Testis (tissue), 2 donors: ENCODE measurements at regions not wholly inside any gene's neighbourhood (a gene's known extent, or its start where the extent isn't known, plus 50 kb on each side); places are given as distances from the start of the nearest gene placed in this dataset.

Source experiments
- DNase-seq: peaks from one replicate; pipeline ENCODE4 v3.0.0-alpha.2; 2019
- H3K27ac ChIP-seq, 2 donors: fragments of 200-600 bp; sonication (generic); one replicate each; pipeline ENCODE4 v1.5.1; 2019
- H3K27me3 ChIP-seq: fragments of 200-600 bp; sonication (generic); one replicate; pipeline ENCODE4 v1.5.1; 2019
- H3K36me3 ChIP-seq: fragments of 200-600 bp; sonication (generic); one replicate; pipeline ENCODE4 v1.5.1; 2017; ENCODE audit warnings: low read depth; ENCODE audit errors: missing control alignments
- H3K4me1 ChIP-seq: fragments of 200-600 bp; sonication (generic); one replicate; pipeline ENCODE4 v1.5.1; 2019
- H3K4me3 ChIP-seq, 2 donors: fragments of 200-600 bp; sonication (generic); one replicate each; pipeline ENCODE4 v1.5.1; 2017 to 2019
- H3K9me3 ChIP-seq: fragments of 200-600 bp; sonication (generic); one replicate; pipeline ENCODE4 v1.5.1; 2017
- POLR2A ChIP-seq: fragments of 450-650 bp; IDR thresholded peaks from one replicate; pipeline ENCODE4 v1.6.1; 2017; ENCODE audit warnings: antibody characterized with exemption, mild to moderate bottlenecking, moderate library complexity
- WGBS, 2 donors: methylation state at CpG; one replicate each; pipeline ENCODE4 v1.1.5; 2018; 5-methylcytosine and 5-hydroxymethylcytosine counted together
- intact Hi-C: fragments of 100-400 bp; cut with DNase I; formaldehyde crosslinking; loops from one replicate; pipeline ENCODE4 v1.15.1; 2023; ENCODE audit warnings: low total_unique reads
- TF ChIP-seq, protein P1 (sequence below), 3 experiments: fragments of 450-650 bp in 2 of 3; fragments of 200-600 bp in 1 of 3; sonication (generic) in 1 of 3; IDR thresholded peaks; one replicate each; pipeline ENCODE4 v1.5.1; 2016 to 2019; ENCODE audit warnings: antibody characterized with exemption in 3 of 3, mild to moderate bottlenecking in 2 of 3, moderate library complexity in 1 of 3

DNA sequence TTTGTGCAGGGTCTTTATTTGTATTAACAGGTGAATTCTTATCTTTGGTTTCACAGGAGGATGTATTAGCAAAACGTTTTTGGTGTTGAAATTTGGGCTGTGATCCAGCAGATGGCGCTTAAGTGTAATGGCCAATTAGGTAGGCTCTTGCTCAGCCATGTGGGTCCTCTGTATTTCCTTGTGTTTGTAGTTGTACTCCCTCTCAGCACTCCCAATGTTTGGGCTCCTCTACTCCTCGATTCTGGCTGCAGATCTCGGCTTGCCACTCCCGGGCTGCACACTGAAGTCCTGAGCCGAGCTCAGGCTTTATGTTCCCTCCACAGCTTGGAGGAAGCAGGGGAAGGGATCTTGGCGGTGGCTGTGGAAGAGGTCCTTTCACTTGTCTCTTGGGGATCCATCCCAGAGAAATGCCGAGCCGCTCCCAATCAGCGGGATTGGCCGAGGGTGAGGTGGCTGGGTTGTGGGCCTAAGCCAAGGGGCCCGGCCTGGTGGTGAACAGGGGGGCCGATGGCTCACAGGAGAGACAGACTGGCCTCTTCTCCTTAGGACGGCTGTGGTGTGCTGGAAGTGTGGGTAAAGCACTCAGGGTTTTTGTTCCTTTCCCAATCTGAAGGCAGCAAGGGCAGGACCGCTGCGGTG lies 133.7 kb downstream of the AEBP2 start:
- H3K27ac ChIP-seq, result no peak overlapping the region
- peaks cover 12% of the 10 kb centered on the region for H3K4me1 ChIP-seq
- H3K27me3 ChIP-seq, result no peaks in the 10 kb centered on the region
- peak overlapping the region in 1 of 2 donors; percentile 7 for H3K4me3 ChIP-seq
- no peaks in the 10 kb centered on the region for H3K36me3 ChIP-seq
- TF ChIP-seq POLR2A, result no peak
- TF ChIP-seq, protein P1, sequence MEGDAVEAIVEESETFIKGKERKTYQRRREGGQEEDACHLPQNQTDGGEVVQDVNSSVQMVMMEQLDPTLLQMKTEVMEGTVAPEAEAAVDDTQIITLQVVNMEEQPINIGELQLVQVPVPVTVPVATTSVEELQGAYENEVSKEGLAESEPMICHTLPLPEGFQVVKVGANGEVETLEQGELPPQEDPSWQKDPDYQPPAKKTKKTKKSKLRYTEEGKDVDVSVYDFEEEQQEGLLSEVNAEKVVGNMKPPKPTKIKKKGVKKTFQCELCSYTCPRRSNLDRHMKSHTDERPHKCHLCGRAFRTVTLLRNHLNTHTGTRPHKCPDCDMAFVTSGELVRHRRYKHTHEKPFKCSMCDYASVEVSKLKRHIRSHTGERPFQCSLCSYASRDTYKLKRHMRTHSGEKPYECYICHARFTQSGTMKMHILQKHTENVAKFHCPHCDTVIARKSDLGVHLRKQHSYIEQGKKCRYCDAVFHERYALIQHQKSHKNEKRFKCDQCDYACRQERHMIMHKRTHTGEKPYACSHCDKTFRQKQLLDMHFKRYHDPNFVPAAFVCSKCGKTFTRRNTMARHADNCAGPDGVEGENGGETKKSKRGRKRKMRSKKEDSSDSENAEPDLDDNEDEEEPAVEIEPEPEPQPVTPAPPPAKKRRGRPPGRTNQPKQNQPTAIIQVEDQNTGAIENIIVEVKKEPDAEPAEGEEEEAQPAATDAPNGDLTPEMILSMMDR (IDR thresholded peaks at IDR 0.05), result no peak
- H3K9me3 ChIP-seq, result no peaks in the 10 kb centered on the region
- WGBS, 2 donors, result 53 to 67% methylated on average over 12 to 16 of the region's 16 CpGs
- DNase-seq, result peak; percentile 56
- intact Hi-C loops, result no loop called here

DNA sequence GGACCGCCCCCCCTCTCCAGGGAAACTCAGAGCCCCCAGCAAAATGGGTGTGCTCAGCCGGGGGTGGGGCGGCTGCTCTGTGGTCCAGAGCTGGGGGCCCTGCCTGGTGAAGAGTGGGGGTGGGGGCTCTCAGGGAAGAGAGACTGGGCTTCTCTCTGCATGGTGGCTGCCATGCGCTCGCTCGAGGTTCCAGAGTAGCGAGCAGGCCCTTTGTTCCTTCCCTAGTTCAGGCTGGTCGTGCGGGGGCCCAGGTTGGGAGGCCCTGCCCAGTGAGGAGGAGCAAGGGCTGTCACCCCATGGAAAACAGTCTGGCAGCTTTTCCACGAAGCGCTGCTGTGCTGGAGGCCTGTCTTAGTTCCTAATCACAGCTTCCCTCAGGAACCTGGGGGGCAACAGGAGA lies 134.6 kb downstream of the AEBP2 start:
- H3K9me3 ChIP-seq, result no peaks in the 10 kb centered on the region
- peaks cover 12% of the 10 kb centered on the region for H3K4me1 ChIP-seq
- H3K36me3 ChIP-seq, result no peaks in the 10 kb centered on the region
- DNase-seq, result no peak
- TF ChIP-seq, protein P1 (IDR thresholded peaks at IDR 0.05), result no peak
- no peak for TF ChIP-seq POLR2A
- no peaks in the 10 kb centered on the region for H3K27me3 ChIP-seq
- H3K27ac ChIP-seq, result no peak overlapping the region
- intact Hi-C loops, result no loop called here
- H3K4me3 ChIP-seq, result peak overlapping the region in 1 of 2 donors; percentile 7
- 67 to 75% methylated on average over 2 to 11 of the region's 11 CpGs for WGBS, 2 donors

DNA sequence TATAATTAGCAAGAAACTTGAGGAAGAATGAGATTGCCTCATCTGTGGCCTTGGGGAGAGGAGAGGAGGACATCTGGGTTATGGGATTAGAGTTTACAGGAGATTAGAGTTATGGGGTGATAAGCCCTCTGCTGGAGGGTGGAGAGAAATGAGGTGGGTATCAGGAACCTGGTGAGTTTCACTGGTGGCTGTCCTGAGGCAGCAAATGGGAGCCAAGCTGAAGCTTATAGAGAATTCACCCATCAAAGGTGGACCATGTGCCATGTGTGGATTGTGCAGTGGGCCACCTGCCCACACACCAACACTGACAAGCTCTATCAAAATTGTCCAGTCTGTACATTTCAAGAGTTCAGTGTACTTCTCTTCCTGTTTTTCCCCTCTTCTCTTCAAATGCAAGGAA lies 135.3 kb downstream of the AEBP2 start:
- Histone ChIP-seq H3K27me3 (no peaks in the 10 kb centered on the region), H3K27ac (no peak overlapping the region), H3K36me3 (no peaks in the 10 kb centered on the region), H3K4me1 (peaks cover 12% of the 10 kb centered on the region), H3K9me3 (no peaks in the 10 kb centered on the region), H3K4me3 (no peak overlapping the region)
- DNase-seq, result no peak
- TF ChIP-seq, protein P1 (IDR thresholded peaks at IDR 0.05), result no peak
- no peak for TF ChIP-seq POLR2A
- intact Hi-C loops, result no loop called here

DNA sequence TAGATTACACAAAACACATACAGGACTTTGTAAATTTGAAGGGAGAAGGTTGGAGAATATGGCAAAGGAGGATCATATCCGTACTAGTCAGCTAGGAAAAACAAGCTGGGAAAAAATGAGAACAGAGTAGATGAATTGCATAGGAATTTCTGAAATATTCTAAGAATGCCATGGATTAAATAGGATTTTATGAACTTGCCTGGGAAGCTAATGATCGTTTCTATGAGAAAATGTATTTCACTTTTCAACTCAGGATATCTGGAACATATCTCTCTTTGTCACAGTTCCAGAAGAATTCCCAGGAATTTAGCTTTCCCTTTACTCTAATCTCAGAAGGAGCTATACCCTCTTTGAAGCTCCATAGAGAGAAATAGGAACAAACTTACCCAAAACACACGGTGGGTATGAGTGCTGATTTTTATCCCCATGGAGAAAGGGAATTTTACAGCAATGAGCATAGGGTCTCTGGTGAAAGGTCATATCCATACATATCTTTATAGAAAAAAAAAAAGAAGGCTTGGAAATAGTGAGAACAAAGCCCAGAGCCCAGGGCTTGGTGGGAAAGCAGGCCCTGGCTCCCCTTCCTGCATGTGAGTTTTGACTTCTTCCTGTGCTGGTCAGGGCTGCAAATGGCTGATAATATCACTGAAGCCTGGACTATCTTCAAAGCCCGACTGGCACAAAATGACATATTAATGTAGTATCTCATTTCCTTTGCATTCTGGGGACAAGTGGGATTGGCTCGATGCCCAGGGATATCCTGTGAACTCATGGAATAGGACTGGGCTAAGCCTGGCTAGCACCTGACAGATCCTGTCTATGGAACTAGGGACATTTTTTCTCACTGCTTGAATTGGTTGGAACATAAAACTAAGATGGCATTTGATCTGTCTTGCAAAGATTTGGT lies 136.3 kb downstream of the AEBP2 start:
- H3K4me1 ChIP-seq, result peaks cover 12% of the 10 kb centered on the region
- DNase-seq, result no peak
- H3K27me3 ChIP-seq, result no peaks in the 10 kb centered on the region
- no peak overlapping the region for H3K4me3 ChIP-seq
- H3K9me3 ChIP-seq, result no peaks in the 10 kb centered on the region
- no peak for TF ChIP-seq POLR2A
- TF ChIP-seq, protein P1 (IDR thresholded peaks at IDR 0.05), result no peak
- peak overlapping the region in 1 of 2 donors; percentile 41 for H3K27ac ChIP-seq
- no peaks in the 10 kb centered on the region for H3K36me3 ChIP-seq
- intact Hi-C loops, result no loop called here
- WGBS, 2 donors, result 51 to 56% methylated on average over 3 to 5 of the region's 5 CpGs
